ENCODE measurements at regions not wholly inside any gene's neighbourhood (a gene's known extent, or its start where the extent isn't known, plus 50 kb on each side); places are given as distances from the start of the nearest gene placed in this dataset.

- no peak for DNase-seq (ENCODE audit: low spot score)
- Histone ChIP-seq H3K9me2 (ENCODE audit: insufficient read depth) (no peaks in the 10 kb centered on the region), H3K4me1 (ENCODE audit: insufficient read depth) (no peaks in the 10 kb centered on the region), H3K4me3 (no peak overlapping the region), H3K4me2 (no peak overlapping the region), H3K79me2 (replicated peaks; ENCODE audit: insufficient read depth) (no peaks in the 10 kb centered on the region), H4K20me1 (replicated peaks; ENCODE audit: insufficient read depth) (no peaks in the 10 kb centered on the region), H3K36me3 (ENCODE audit: insufficient read depth) (no peaks in the 10 kb centered on the region), H3K27ac (ENCODE audit: low read depth) (no peak overlapping the region), H3F3A (replicated peaks; ENCODE audit: low read depth) (no peaks in the 10 kb centered on the region), H3K27me3 (ENCODE audit: insufficient read depth) (no peaks in the 10 kb centered on the region), H2AFZ (no peak overlapping the region)
- H3K36me3 Mint-ChIP-seq (ENCODE audit: low read depth), result no peaks in the 10 kb centered on the region
- TF ChIP-seq JUNB (IDR thresholded peaks at IDR 0.05; ENCODE audit: unreplicated experiment) (no peak), ZNF462 (CRISPR knock-in tag; IDR thresholded peaks at IDR 0.05) (no peak), ETS1 (IDR thresholded peaks at IDR 0.05) (no peak), ZNF114 (CRISPR knock-in tag; IDR thresholded peaks at IDR 0.05) (no peak), NANOG (IDR thresholded peaks at IDR 0.05; ENCODE audit: borderline replicate concordance) (no peak)
- no peak overlapping the region for H3K27ac Mint-ChIP-seq
- H3K4me3 Mint-ChIP-seq, result no peak overlapping the region
- H3K27me3 Mint-ChIP-seq (ENCODE audit: insufficient read depth, low read depth, poor library complexity), result no peaks in the 10 kb centered on the region
- no peaks in the 10 kb centered on the region for H3K4me1 Mint-ChIP-seq
- no peaks in the 10 kb centered on the region for H3K9me3 Mint-ChIP-seq
- ATAC-seq, result no peak
These were observed 129.6 kb downstream of the LMNTD1 start for GRCh38 chr12:25423355-25424050.

Data from GM23338 (cell line).